Keratinocyte (primary cell): ENCODE measurements at regions not wholly inside any gene's neighbourhood (a gene's known extent, or its start where the extent isn't known, plus 50 kb on each side); places are given as distances from the start of the nearest gene placed in this dataset.

Experiments
- CTCF ChIP-seq, 3 experiments: IDR thresholded peaks in 1 of 3; conservative IDR thresholded peaks in 1 of 3; optimal IDR thresholded peaks in 1 of 3; 2 replicates in 2 of 3; 3 replicates in 1 of 3; pipeline versions ENCODE3 to v1.5.1; 2011; ENCODE audit warnings: low read length in 3 of 3, mild to moderate bottlenecking in 3 of 3, moderate library complexity in 2 of 3, control low read depth in 1 of 3, inconsistent platforms in 1 of 3; ENCODE audit not compliant: insufficient read depth in 2 of 3; ENCODE audit errors: extremely low read depth in 1 of 3
- EZH2 ChIP-seq: IDR thresholded peaks from one replicate; pipeline ENCODE4 v1.6.1; 2012; ENCODE audit warnings: inconsistent platforms, mild to moderate bottlenecking, low read length, moderate library complexity

DNA sequence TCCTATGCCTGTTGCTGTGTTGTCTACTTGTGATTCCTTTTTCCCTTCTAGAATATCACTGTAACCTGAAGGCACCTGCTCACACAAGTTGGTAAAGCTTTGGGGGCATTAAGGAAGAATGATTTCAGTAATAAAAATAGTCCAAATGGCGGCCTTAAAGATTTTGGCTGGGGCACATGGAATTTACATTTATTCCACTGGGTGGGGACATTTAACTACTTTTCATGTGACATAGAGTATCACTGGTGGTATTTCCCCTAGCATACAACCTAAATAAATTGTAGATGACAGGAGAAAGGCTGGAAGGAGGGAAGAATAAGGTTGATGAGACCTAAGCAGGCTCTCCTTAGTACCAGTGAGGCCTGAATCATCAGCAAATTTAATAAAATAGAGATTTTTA lies 121.8 kb upstream of the EDA2R start:
- TF ChIP-seq CTCF (optimal IDR thresholded peaks at IDR 0.05 in 1 of 3, IDR thresholded peaks at IDR 0.05 in 1 of 3, conservative IDR thresholded peaks at IDR 0.05 in 1 of 3; ENCODE audit: extremely low read depth in 1 of 3, insufficient read depth in 2 of 3, low read length in 3 of 3) (no peak), EZH2 (no peak)
